CD4-positive, alpha-beta T cell treated with Interleukin-17A for 1 hour (primary cell): ENCODE measurements at regions not wholly inside any gene's neighbourhood (a gene's known extent, or its start where the extent isn't known, plus 50 kb on each side); places are given as distances from the start of the nearest gene placed in this dataset.

Experiments
- DNase-seq: peaks from one replicate; pipeline ENCODE4 v3.0.0-alpha.2; 2020

DNA sequence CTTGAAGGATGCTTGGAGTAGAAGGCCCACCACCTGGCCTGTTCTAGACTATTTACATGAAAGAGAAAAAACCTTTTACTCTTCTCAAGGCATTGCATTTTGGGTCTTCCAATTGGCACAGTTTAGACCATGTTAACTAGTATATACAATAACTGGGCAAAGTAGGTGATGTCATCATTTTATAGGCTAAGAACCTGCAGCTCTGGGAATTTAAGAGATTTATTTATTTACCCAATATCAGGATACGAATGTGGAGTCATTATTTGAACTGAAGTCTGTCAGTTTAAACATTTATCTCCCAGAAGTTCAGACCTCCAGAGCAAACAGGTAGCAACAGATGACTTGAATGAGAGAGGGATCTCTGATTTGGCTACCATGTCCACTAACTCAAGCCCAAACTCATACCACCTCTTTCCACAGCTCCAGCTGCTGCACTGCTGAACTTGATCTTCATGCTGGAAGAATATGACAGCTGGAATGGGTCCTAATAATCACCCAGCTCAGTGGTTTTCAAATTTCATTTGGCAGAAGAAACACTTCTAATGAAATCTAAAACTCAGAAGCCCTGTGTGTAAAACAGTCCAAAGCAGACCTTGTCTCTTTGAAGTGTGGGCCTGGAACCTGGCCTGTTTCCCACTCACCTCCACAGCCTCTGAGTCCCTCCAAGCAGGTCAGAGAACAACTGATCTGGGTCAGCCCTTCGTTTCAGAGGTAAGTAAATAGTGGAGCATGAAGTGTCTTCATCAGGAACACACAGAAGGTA is 179.2 kb downstream of the EMP1 start:
- DNase-seq = no peak

DNA sequence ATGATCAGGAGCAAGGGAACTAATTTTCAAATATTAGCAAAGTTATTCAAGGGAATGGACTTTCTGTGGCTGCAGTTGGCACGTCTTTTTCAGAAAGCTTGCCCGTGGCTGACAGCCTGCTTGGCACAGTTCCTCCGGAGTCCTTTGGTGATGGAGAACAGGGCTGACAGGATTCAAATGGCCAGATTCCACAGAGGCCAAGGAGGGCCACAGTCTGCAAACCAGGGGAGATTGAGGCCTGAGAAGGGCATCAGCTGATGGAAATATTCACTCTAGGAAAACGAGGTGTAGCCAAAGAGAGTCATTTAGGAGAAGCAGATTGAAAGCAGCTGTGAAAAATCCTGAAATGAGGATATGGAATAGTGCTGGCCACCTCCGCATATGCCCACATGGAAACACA is 178.3 kb downstream of the EMP1 start:
- DNase-seq = no peak

DNA sequence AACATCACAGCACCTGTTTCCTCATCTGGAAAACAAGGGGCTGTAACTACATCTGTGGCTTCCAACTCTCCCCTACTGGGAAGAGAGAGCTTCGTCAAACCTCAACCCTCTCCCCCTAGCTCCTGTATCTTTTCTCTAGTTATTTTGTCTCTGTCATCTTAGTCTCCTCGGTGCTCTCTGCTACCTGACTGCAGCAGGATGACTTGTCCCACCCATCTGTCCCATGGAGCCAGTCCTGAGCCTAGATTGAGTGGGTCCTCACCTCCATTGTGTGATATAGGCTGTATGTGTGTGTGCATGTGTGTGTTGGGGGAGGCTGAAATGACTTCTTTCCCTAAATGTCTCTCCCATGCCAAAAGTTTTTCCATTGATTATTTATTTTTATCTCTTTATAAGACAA is 177.3 kb downstream of the EMP1 start:
- no peak for DNase-seq

DNA sequence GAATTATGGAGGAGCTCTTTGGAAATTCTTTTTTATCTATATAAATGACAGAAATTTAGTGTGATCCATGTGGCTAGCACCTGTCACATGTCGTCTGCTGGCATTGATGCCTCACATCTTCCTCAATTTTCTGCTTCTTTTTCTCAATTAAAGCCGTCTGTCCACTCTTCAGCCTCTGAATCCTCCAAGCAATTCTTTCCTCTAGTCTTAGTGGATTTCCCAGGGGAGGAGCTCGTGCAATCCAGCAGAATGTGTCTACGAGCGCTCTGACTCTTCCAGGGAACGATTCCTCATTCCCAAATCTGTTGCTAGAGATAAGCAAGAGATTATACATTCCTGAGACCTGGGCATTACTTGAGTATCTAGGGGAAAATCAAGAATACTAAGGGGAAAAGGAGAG is 176.6 kb downstream of the EMP1 start:
- no peak for DNase-seq

DNA sequence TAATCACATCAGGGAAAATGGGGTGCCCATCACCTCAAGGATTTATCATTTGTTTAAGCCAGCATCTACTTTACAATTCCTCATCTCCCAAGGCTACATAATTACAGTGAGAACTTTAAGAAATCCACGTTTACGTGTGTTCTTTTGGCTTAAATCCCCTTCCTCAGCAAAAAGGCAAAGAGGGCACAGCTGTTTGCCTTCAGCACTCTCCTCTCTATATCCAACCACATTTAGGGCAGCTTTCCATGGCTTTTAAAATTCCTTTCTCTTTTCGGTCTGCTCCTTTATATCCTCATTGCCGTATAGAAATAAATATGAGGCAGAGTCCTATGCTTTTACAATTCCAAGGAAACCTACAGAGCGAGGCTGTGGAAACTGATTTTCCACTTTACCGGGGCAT is 175.9 kb downstream of the EMP1 start:
- DNase-seq = no peak

DNA sequence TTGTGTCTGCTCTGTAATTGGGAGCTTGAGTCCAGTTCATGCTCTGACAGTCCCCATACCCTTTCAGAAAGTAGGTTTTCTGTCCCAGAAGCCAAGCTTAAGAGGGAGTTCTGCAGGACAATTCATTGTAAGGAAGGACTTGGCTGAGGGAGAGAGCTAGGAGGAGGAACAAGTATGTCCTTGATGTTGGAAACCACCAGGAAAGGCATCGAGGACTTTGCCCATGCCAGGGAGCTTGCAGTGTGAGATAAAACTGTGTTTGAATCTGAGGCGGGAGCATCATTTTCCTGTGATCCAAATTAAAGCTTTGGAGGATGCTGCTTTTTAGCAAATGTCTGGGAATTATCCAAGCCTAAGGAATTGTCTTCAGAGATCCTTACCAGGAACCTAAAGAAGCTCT is 175.3 kb downstream of the EMP1 start:
- no peak for DNase-seq

DNA sequence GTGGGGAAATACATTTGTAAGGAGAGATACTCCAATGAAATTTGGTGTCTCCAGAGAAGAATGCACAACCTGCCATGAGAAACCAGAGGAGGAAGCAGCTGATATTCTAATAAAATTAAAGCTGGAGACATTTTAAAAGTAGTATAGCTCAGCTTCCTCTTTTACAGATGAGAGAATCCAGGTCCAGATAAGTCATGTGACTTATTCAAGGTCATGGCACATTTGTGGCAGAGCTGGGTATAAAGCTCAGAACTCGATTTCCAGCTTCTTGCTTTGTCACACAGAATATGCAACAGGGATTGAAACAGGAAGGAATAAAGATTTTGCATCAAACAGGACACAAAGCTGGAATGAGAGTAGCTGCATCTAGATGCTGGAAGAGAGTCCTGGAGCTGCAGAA is 174.8 kb downstream of the EMP1 start:
- DNase-seq = no peak

DNA sequence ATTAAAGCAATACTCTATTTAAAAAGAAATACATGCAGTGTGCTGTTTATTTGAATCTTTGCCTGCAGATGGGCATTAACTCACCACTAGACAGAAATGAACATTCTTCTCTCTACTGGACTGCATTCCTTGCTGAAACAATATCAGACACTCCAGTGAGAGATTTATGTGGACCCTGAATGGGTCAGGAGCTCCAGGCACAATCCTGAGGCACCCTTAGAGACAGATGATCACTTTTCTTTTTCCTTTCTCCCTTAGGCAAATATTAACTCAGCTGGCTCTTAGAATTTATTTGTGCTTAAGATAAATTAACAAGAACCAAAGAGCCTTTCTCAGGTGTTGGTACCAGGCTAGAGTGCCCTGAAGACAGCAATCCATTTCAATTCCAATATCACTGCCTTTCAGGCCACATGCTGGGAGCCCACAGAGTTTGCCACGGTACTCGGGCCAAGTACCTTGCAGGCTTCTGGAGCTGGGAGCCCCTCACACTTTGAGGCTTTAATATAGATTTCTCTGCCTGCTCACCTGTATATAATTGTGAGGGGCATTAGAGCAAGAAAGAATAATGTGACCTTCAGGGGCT is 173.0 kb downstream of the EMP1 start:
- no peak for DNase-seq

DNA sequence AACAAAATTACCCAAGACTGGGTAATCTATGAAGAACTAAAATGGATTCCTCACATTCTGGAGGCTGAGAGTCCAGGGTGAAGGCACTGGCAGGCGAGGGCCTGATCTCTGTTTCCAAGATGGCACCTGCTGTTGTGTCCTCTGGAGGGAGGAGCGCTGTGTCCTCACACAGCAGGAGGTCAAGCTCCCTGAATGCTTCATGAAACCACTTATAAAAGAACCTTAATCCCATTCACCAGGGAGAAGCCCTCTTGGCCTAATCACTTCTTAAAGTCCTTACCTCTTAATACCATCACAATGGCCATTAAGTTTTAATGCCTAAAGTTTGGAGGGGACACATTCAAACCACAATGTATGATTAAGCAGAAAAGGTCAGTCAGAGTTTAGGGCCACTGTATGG is 172.4 kb downstream of the EMP1 start:
- DNase-seq = no peak

DNA sequence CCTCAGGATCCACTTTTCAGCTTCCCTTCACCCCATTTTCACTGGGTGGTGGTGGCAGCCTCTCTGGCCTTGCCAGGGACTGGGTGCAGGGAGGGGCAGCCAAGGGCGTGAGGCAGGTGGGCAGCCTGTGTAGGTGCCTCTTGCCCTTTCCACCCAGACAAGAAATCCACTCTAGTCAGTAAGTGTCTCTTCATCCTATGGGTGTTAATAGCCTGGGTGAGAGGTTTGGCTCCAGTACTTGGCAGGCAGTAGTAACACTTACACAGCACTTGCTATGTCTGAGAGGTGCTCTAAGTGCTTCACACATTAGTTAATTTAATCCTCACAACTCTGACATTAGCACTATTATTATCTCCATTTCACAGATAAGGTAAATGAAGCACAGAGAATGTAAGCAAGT is 171.9 kb downstream of the EMP1 start:
- no peak for DNase-seq

DNA sequence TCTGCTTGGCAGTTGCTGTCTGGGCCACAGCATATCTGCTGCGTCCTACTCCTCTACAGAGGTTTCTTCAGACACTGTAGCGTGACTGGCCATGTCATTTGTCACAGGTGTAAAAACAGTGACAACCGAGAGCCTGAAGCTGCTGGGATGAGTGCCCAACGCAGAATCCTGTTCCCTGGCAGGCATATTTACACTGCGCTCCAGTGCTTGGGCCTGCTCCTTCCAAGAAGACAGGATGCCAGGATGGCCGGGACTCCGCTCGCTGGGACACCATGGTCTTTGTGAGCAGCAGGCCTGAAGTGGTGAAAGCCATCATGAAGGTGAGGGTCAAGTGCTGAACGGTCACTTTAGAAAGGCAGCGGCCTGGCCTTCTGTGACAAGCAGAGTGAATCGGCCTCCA is 171.4 kb downstream of the EMP1 start:
- DNase-seq = no peak

DNA sequence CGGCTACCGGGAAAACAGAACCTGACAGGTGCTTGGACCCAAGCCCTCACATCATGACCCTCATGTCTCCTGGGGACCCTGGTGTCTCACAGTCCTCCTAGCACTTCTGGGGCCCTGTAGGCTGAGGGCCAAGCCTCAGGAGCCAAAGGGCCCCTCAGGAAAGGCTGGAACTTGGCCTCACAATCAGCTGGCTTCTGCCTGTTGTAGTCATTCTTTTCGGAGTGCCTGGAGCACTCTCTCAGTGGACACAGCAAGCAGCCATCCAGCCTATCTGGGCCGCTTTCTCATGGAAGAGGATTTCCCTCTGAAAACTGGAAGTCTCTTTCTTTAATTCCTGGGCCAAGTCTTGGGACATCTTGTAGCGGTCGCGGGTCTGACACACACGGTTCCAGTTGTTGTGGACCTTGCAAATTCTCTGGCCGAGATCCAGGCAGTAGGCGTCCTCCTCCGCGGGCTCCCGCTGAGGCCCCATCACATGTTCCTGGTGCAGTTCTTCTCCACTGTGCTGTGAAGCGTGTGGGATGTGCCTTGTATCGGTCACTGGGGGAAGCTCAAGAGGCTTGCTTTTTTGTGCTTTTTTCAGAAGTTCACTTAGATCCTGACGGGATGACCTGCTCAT is 169.3 kb downstream of the EMP1 start:
- no peak for DNase-seq

DNA sequence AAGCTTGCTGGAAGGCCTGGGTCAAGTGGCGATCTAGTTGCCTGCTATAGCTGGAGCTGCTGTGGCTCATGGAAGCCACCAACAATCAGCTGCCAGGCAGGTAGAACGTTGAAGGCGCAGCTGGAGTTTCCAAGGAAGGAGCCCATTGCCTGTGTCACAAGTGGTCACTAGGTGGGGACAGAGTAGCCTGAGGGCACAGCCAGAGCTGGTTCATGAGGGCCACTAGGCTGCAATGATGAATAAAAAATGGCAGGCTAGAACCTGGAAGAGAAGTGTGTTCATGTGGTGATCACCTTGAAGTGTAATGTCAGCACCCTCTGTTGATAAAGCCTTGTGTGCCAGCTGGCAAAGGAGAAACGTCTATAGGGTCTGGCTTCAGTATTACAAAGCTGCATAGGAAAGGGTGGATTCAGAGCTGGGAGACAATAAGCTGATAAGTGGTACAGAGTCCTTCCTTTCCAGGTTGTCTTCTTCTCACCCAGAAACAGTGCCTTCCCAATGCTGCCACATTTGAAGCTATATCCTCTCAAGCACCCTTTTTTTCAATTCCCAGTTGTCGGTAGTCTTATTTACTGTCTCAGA is 165.8 kb downstream of the EMP1 start:
- DNase-seq = peak; percentile 15

DNA sequence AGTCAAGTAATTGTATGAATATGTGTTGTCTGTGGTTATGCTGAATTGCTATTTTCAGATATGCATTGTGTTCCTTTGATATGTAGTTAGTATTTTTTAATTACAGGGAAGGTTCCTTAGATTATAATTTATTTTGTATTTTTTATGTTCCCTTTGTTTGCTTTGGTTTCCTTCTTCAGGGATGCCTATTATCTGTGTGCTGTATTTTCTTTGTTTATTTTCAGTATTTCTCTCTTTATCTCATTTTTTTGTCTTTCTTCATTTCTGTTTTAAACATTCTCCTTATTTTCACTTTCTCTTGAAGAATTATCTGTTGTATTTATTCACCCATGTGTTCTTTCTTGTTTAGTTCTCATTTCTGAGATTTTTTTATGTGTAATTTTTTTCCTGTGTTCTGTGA is 163.1 kb downstream of the EMP1 start:
- no peak for DNase-seq

DNA sequence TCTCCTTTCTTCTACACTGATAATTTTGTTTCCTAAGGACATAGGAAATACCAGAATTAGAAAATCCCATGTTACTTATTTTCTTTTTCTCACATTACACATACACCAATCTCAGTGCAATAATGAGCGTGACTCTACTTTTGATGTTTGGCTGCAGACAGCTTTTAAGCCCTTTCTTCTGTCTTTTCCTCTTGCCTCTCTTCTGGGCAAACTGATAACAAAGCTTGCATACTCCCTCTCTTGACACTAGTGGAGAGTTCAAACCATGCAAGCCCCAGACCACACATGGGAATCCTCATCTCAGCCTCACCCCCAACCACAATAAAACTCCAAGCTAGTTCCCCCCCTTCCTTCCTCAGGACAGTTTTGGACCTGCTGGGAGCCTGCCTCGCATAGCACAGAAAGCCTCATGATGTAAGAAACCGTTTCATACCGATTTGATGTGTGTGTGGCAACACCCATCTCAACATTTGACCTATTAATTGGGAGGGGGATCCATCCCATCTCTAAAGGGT is 161.9 kb downstream of the EMP1 start:
- DNase-seq = no peak

DNA sequence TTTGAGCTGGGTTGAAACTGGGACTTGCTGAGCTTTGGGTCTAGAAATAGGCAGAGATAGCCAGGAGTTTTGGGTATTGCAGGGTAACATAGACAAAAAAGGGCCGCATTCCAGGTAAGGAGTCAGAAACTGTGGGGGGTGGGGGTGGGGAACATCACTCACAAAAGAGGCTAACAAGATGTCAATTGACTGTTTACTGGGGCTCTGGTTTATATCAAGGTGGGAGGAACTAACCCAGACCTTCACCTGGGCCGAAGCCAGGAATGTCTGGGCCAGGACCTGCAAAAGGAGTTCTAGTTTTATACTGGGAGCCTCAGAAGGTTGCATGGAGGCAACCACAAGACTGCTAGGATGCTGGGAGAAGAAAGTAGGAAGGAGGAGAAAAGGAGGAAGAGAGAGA is 154.4 kb downstream of the EMP1 start:
- no peak for DNase-seq

DNA sequence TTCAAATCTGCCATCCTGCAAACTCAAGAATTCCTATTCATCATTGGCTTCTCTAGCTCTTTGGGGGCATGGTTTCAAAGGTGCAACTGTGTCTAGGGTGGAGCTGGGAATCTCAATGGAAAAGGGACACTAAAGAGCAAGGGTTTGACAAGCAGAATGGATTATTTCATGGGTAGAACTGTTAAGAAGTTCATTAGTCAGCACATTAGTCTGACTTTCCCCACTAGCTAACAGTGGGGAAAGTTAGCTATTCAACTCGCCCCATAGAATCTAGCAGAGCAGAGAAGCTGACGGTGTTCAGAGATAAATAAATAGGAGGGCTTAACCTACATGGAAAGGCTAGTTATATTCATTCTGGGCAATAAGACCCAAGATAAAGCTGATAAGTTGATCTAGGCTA is 153.9 kb downstream of the EMP1 start:
- no peak for DNase-seq

DNA sequence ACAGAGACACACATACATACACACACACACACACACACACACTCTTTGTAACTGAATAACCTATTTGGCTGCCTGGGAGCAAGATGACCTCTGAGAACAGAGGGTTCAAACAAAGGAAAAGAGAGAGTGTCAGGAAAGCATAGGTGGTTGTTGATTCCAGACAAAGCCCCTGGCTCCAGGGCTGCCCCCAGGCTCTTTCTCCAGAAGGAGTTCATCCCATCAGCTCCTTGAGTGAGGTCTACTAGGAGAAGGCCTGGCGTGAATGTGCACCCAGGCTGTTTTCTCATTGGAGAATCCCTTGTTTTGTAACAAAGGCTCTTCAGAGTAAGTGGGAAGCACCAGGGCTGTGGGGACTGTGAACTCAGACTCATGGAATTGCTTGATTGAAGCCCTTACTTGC is 151.9 kb downstream of the EMP1 start:
- DNase-seq = no peak

DNA sequence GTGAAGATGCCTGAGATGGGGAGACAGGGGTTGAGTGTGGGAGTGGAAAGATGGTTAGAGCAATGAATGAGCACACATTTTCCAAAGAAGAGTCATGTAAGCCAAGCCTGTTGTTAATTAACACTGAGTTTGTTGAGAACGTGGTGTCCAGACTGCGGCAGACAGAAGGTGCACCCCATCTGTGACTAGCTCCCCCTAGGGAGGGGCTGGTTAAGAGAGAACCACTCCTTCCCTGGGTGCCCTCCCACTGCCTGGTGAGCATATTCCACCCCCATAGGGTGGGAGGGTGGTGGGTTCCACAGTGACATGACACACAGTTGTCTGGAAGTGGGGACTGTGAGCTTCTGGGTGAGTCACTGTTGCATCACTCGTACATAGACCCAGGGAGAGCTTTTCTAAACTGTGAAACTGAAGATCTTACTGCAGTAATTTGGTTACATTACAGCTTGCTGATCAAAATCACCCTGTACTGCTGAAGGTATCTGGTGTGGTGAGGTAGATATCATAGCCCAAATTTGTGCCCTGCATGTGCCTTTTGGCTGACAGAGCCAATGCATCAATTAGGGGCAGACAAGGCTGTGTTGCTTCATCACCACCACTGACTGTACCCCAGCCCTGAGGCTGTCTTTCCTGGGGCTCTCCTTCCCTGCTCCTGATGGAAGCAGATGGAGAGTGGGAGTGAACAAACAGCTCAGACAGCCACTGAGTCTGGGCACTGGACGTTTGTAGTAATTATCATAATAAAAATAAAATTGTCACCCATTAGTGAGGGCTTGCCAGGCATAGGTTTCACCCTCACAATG is 150.9 kb downstream of the EMP1 start:
- no peak for DNase-seq

DNA sequence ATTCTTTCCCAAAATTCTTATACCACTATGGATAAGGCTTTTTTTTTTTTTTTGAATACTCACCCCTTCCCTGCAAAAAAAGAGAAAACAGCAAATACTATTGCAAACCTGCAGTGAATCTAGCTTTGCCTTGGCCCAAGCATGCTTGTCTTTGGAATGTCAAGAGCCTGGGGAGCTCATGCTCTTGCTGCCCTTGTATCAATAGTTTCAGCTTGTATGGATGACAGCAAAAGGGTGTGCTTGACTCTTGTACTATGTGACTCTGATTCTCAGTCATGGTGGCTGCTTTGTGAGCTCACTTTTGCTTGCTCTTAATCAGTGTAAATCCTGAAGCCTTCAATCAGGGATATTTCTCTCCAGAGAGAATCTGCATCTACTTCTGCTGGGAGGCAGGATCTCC is 149.2 kb downstream of the EMP1 start:
- no peak for DNase-seq

DNA sequence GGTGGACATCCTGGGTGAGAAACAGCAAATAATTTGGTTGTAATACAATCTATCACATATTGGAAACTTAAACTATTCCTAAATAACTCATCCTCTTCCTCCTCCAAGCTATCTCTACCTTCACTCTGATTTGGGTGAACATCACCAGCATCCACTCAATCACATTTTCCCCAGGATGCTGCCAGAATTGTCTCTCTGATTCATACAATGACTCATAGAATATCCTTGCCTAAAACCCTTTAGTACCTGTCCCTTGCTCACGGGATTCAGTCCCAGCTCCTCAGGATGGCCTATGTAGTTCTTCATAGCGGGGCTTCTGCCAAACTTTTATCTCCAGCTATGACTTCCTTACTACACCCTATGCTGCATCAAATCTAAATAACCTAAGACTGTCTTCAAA is 146.8 kb downstream of the EMP1 start:
- DNase-seq = no peak

DNA sequence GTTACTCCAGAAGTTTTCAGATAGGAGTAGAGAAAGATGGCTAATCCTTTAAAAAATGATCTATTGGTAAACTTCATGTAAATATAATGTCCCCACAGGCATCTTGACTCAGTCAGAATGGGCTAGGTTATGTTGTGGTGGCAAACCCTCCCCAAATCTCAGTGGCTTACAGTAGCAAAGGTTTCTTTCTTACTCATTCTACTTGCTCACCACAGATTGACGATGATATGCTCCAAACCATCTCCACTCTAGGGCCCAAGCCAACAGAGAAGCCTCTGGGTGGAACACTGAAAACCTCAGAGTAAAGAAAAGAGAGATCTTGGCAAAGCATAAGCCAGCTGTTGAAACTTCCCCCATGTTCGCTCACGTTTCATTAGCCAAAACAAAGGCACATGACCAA is 146.4 kb downstream of the EMP1 start:
- DNase-seq = no peak

DNA sequence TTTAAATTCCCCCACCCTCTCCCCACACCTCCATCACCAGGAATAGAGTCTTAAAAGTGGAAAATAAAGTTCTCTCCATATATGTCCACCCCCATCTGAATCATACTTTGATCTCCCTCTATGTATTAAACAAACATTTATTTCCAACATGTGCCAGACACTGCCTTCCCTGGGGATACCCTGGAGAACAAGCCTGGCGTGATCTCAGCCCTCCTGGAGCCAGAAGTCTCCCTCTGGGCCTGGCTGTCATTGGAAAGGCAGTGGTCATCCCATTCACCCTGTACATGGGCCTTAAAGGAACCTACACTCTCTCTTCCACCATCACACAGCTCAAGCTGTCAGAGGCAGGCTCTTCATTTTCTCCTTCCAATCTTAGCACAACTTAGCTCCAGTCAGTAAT is 143.6 kb downstream of the EMP1 start:
- DNase-seq = no peak
